BLaER1 (cell line): ENCODE measurements at regions not wholly inside any gene's neighbourhood (a gene's known extent, or its start where the extent isn't known, plus 50 kb on each side); places are given as distances from the start of the nearest gene placed in this dataset.

Experiments used
- H3K27ac ChIP-seq: shearing (Covaris generic); formaldehyde crosslinking; 2 replicates; pipeline ENCODE4 v1.8.1; 2022
- H3K27me3 ChIP-seq: shearing (Covaris generic); formaldehyde crosslinking; 2 replicates; pipeline ENCODE4 v1.8.1; 2022
- H3K36me3 ChIP-seq: shearing (Covaris generic); formaldehyde crosslinking; 2 replicates; pipeline ENCODE4 v1.8.1; 2022
- H3K4me1 ChIP-seq: shearing (Covaris generic); formaldehyde crosslinking; 2 replicates; pipeline ENCODE4 v1.8.1; 2022
- H3K4me2 ChIP-seq: shearing (Covaris generic); formaldehyde crosslinking; 2 replicates; pipeline ENCODE4 v1.8.1; 2022
- H3K4me3 ChIP-seq: shearing (Covaris generic); formaldehyde crosslinking; 2 replicates; pipeline ENCODE4 v1.8.1; 2022
- H3K9ac ChIP-seq: shearing (Covaris generic); formaldehyde crosslinking; 2 replicates; pipeline ENCODE4 v1.8.1; 2022
- H3K9me3 ChIP-seq: shearing (Covaris generic); formaldehyde crosslinking; 2 replicates; pipeline ENCODE4 v1.8.1; 2022
- H4K20me1 ChIP-seq: shearing (Covaris generic); formaldehyde crosslinking; 2 replicates; pipeline ENCODE4 v1.8.1; 2022
- Cebpa-rat ChIP-seq: shearing (Covaris generic); IDR thresholded peaks from 2 replicates; pipeline ENCODE4 v1.8.1; 2022

- TF ChIP-seq Cebpa-rat = no peak
- H3K27ac ChIP-seq = no peak overlapping the region
- no peak overlapping the region for H3K4me3 ChIP-seq
- H3K4me1 ChIP-seq = no peaks in the 10 kb centered on the region
- H3K36me3 ChIP-seq = no peaks in the 10 kb centered on the region
- no peak overlapping the region for H3K9ac ChIP-seq
- no peak overlapping the region for H3K4me2 ChIP-seq
- H3K27me3 ChIP-seq = no peaks in the 10 kb centered on the region
- no peaks in the 10 kb centered on the region for H4K20me1 ChIP-seq
- H3K9me3 ChIP-seq = no peaks in the 10 kb centered on the region
Observed at GRCh38 chr10:20963056-20963455, 65.9 kb upstream of the NEBL start.

- Histone ChIP-seq H3K27me3 (no peaks in the 10 kb centered on the region), H4K20me1 (no peaks in the 10 kb centered on the region), H3K36me3 (no peaks in the 10 kb centered on the region), H3K9ac (no peak overlapping the region), H3K27ac (no peak overlapping the region), H3K4me3 (no peak overlapping the region), H3K9me3 (no peaks in the 10 kb centered on the region), H3K4me2 (no peak overlapping the region), H3K4me1 (no peaks in the 10 kb centered on the region)
- TF ChIP-seq Cebpa-rat = no peak
Observed at GRCh38 chr10:20962165-20962564, 65.1 kb upstream of the NEBL start.

DNA sequence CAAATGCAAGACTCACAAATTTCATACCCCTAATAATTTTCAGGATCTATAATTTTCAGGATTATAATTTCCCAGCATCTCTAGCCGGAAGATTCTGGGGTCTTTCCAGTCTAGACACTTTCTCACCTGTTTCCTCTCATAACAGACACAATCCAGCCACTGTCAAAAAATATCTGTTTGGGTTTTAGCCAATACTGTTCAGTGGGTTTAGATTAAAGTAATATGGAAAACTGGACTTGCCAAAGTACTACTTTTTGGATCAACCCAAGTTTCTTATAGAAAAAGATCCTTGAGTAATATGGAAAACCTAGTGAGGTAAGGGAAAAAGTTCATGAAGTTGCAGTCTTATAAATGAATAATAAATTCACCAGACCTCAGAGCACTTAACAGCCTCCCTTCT is 62.1 kb upstream of the NEBL start:
- H3K36me3 ChIP-seq = no peaks in the 10 kb centered on the region
- no peak for TF ChIP-seq Cebpa-rat
- no peak overlapping the region for H3K4me3 ChIP-seq
- no peak overlapping the region for H3K9ac ChIP-seq
- peaks cover 6% of the 10 kb centered on the region for H3K9me3 ChIP-seq
- no peak overlapping the region for H3K27ac ChIP-seq
- no peaks in the 10 kb centered on the region for H3K4me1 ChIP-seq
- H3K4me2 ChIP-seq = no peak overlapping the region
- H4K20me1 ChIP-seq = no peaks in the 10 kb centered on the region
- H3K27me3 ChIP-seq = no peaks in the 10 kb centered on the region

- Histone ChIP-seq H4K20me1 (no peaks in the 10 kb centered on the region), H3K4me3 (no peak overlapping the region), H3K4me1 (no peaks in the 10 kb centered on the region), H3K9ac (no peak overlapping the region), H3K36me3 (no peaks in the 10 kb centered on the region), H3K27me3 (no peaks in the 10 kb centered on the region), H3K4me2 (no peak overlapping the region), H3K9me3 (peaks cover 7% of the 10 kb centered on the region), H3K27ac (no peak overlapping the region)
- TF ChIP-seq Cebpa-rat = no peak
Observed at GRCh38 chr10:20958764-20959163, 61.7 kb upstream of the NEBL start.

DNA sequence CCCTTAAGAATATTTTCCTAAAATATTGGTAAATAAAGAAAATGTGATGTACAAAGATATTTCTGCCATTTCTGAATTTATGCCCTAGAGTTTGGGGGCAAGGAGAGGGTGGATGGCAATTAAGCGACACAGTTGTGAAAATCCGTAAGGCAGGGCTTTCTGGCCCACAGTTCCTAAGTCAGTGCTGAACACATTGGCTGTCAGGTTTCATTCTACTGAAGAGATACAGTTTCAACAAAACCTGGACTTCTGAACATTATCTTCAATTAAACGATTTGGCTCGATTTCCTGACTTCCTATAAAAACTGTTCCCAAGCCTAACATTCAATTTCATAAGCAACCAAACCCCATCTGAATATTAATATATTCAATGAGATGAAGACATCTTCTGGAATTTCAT is 61.1 kb upstream of the NEBL start:
- Histone ChIP-seq H3K4me2 (no peak overlapping the region), H3K4me3 (no peak overlapping the region), H3K4me1 (no peaks in the 10 kb centered on the region), H3K9me3 (peaks cover 7% of the 10 kb centered on the region), H3K27ac (no peak overlapping the region), H3K36me3 (no peaks in the 10 kb centered on the region), H3K27me3 (no peaks in the 10 kb centered on the region), H4K20me1 (no peaks in the 10 kb centered on the region), H3K9ac (no peak overlapping the region)
- no peak for TF ChIP-seq Cebpa-rat

GRCh38 chr10:20957744-20958143 is 60.6 kb upstream of the NEBL start:
- Histone ChIP-seq H3K27me3 (no peaks in the 10 kb centered on the region), H3K9me3 (peaks cover 7% of the 10 kb centered on the region), H3K4me2 (no peak overlapping the region), H3K4me1 (no peaks in the 10 kb centered on the region), H3K27ac (no peak overlapping the region), H3K36me3 (no peaks in the 10 kb centered on the region), H3K9ac (no peak overlapping the region), H4K20me1 (no peaks in the 10 kb centered on the region), H3K4me3 (no peak overlapping the region)
- TF ChIP-seq Cebpa-rat = no peak

GRCh38 chr10:20956843-20957242 is 59.7 kb upstream of the NEBL start:
- Histone ChIP-seq H4K20me1 (no peaks in the 10 kb centered on the region), H3K27ac (no peak overlapping the region), H3K4me3 (no peak overlapping the region), H3K4me1 (no peaks in the 10 kb centered on the region), H3K36me3 (no peaks in the 10 kb centered on the region), H3K4me2 (no peak overlapping the region), H3K9ac (no peak overlapping the region), H3K9me3 (peaks cover 7% of the 10 kb centered on the region), H3K27me3 (no peaks in the 10 kb centered on the region)
- TF ChIP-seq Cebpa-rat = no peak

GRCh38 chr10:20955355-20955893 is 58.3 kb upstream of the NEBL start:
- Histone ChIP-seq H3K36me3 (no peaks in the 10 kb centered on the region), H3K9me3 (peaks cover 7% of the 10 kb centered on the region), H4K20me1 (no peaks in the 10 kb centered on the region), H3K27ac (no peak overlapping the region), H3K27me3 (no peaks in the 10 kb centered on the region), H3K9ac (no peak overlapping the region), H3K4me3 (no peak overlapping the region), H3K4me2 (no peak overlapping the region), H3K4me1 (no peaks in the 10 kb centered on the region)
- no peak for TF ChIP-seq Cebpa-rat

GRCh38 chr10:20954519-20954918 is 57.4 kb upstream of the NEBL start:
- Histone ChIP-seq H4K20me1 (no peaks in the 10 kb centered on the region), H3K4me2 (no peak overlapping the region), H3K27ac (no peak overlapping the region), H3K9me3 (peaks cover 7% of the 10 kb centered on the region), H3K36me3 (no peaks in the 10 kb centered on the region), H3K27me3 (no peaks in the 10 kb centered on the region), H3K4me3 (no peak overlapping the region), H3K9ac (no peak overlapping the region), H3K4me1 (no peaks in the 10 kb centered on the region)
- no peak for TF ChIP-seq Cebpa-rat

DNA sequence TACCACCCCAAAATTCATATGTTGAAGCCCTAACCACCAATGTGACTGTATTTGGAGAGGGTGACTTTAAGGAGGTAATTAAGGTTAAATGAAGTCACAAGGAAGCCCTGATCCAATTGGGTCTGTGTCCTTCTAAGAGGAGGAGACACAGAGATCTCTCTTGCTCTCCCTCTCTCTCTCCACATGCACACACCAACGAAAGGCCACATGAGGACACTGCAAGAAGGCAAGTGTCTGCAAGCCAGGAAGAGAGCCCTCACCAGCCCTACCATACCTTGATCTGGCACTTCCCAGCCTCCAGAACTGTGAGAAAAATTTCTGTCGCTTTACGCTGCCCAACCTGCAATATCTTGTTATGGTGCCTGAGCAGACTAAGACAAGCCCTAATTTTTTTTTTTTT is 56.0 kb upstream of the NEBL start:
- Histone ChIP-seq H3K9ac (no peak overlapping the region), H3K36me3 (no peaks in the 10 kb centered on the region), H3K4me2 (no peak overlapping the region), H4K20me1 (no peaks in the 10 kb centered on the region), H3K4me1 (peaks cover 7% of the 10 kb centered on the region; the same call in 1 of the 2 replicates), H3K4me3 (no peak overlapping the region), H3K27ac (no peak overlapping the region), H3K27me3 (no peaks in the 10 kb centered on the region), H3K9me3 (peaks cover 7% of the 10 kb centered on the region)
- no peak for TF ChIP-seq Cebpa-rat

- Histone ChIP-seq H3K4me2 (no peak overlapping the region), H3K36me3 (no peaks in the 10 kb centered on the region), H4K20me1 (no peaks in the 10 kb centered on the region), H3K9me3 (peaks cover 7% of the 10 kb centered on the region), H3K9ac (no peak overlapping the region), H3K27ac (no peak overlapping the region), H3K4me1 (peaks cover 7% of the 10 kb centered on the region; the same call in 1 of the 2 replicates), H3K4me3 (no peak overlapping the region), H3K27me3 (no peaks in the 10 kb centered on the region)
- TF ChIP-seq Cebpa-rat = no peak
Observed at GRCh38 chr10:20949967-20950366, 52.9 kb upstream of the NEBL start.
